HG03103 (cell line): ENCODE measurements at regions not wholly inside any gene's neighbourhood (a gene's known extent, or its start where the extent isn't known, plus 50 kb on each side); places are given as distances from the start of the nearest gene placed in this dataset.

Experiments used
- ATAC-seq: cut with Tn5 transposase; IDR thresholded peaks from one replicate; pipeline ENCODE4 v1.9.1; 2021; ENCODE audit warnings: low read depth; ENCODE audit not compliant: unreplicated experiment

DNA sequence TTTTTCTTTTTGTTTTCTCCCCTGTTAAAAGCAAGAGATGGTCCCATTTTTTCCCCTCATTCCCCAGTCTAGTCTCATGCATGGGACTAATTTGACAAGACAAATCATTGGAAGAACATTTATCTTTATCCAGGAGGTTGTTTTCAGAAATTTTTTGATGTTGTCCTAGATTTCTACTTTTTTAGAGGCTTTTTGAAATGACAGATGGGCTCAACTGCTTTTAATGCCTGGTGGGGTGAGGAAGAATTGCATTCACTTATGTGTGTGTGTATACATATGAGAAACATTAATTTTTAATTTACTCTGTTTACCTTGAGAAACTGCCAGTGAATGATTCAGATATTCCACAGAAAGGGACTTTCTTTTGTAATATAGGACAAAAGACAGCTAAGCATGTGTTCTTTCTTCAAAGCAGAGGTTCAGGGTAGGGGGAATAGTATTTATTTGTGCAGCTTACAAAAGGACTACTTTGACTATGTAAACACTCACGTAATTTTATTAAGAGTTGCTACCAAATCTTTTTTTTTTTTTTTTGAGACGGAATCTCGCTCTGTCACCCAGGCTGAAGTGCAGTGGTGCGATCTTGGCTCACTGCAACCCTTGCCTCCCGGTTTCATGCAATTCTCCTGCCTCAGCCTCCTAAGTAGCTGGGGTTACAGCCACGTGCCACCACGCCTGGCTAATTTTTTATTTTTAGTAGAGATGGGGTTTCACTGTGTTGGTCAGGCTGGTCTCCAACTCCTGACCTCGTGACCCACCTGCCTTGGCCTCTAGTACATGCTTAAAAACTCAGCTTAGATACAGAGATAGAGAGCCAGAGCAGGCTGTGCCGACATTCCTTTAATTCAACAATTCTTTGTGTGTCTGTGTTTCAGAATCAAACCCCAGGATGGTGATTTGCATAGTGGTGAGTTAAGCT is 130.1 kb upstream of the RARB start:
- no peak for ATAC-seq

DNA sequence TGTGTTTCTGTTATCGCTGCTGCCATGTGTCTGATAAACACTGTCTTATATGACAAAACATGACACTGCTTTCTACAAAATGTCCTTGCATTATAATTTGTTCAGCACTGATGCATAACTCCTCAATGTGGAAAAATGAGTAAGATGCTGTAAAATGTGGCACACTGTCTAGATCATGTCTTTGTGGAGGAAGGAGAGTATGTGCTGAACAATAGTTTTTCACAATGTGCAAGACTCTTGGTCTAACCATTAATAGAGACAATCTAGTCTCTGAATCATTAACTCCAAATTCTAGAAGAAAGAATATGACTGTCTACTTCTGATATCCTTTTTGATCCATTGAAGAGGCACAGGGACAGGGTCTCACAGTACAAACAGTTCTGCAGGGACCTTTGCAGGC is 127.9 kb upstream of the RARB start:
- no peak for ATAC-seq

DNA sequence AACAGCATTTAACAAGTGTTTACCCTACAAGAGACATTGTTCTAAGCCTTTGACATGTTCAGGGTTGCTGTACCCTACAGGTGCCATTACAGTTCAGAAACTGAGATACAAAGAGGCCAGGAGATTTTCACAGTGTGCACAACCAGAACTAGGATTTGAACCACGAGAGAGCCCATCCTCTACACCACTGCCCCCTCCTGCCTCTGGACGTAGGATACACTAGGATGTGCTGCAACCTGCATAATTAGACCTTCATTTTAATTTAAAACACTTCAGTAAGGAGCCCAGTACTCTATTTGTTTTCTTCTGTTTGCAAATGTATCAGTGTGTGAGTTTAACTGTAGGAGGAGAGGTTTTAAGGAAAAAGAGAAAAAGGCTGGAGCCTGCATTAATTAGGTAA is 123.1 kb upstream of the RARB start:
- ATAC-seq, result no peak

GRCh38 chr3:25306066-25306465 is 122.0 kb upstream of the RARB start:
- no peak for ATAC-seq

DNA sequence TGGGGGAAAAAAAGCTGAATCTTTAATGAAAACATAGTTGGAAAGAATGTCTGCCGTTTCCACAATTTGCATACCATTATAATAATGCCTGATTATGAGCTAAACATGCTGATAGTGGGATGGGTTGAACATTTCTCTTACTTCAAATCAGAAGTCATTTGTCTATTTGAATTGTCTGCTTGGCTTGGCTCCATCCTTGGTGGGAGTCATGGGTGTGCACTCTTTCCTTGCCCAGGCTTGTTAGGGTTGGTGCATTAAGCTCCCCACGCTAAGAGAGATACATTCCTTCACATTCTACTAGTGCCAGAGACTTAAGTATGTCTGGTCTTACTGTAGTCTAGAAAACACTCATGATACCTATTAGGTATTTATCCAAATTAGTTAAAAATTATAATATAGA is 121.4 kb upstream of the RARB start:
- ATAC-seq, result no peak

- ATAC-seq, result no peak
These were observed 114.8 kb upstream of the RARB start for GRCh38 chr3:25313286-25313685.

GRCh38 chr3:25324954-25325655 is 103.0 kb upstream of the RARB start:
- ATAC-seq, result no peak

DNA sequence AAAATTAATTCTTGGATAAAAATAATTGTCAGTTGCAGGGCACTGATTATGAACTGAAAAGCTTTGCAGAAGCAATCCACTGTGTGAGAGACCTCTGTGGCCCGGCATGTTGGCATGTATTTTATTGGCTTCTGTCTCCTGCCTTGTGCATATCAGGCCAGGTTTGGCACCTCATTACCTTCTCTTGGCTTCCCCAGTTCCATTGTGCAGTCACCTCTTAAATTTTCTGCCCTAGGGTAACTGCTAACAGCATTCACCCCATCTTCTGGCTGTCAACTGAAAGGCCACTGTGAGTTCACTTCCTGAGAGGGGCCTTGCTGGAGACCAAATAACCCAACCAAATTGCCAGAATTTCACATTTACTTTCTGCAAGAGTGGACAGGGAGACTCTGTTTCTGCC is 92.7 kb upstream of the RARB start:
- no peak for ATAC-seq

- no peak for ATAC-seq
These were observed 89.8 kb upstream of the RARB start for GRCh38 chr3:25338158-25338725.

GRCh38 chr3:25339225-25339624 is 88.8 kb upstream of the RARB start:
- no peak for ATAC-seq

DNA sequence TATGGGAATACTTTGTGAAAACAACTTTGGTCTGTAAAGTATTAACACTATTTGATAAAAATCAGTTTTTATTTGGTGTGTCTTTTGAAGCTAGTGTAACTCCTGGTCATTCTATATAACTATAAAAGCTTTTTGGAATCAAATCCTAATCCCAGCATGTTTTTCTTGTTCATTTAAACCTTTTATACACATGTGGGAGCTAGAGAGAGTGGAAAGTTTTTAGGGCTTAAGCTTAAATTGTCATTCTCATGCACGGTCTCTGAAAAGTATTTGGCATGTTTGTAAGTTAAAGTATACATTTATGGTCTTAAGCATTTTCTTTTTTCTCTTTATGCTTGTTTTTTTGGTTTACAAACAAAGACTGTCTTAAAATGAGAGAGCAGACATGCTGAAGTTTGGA is 83.4 kb upstream of the RARB start:
- ATAC-seq, result no peak

DNA sequence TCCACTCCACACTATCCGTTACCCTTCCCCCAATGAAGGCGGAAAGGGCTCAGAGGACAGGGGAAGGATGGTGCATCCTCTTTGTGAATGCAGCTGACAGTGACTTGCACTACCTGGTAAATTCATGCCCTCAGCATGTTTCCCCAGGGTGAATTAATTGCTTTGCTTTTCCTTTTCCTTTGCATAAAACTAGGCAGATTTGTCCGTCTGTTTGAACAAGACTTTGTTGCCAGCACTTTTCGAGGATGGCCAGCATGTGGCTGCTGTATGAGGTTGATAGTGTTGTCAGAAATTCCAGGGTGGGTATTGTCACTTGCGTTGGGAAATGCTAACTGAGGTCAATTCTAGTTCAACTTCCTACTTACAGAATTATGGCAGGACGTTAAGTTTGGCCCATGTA is 79.0 kb upstream of the RARB start:
- ATAC-seq, result no peak

DNA sequence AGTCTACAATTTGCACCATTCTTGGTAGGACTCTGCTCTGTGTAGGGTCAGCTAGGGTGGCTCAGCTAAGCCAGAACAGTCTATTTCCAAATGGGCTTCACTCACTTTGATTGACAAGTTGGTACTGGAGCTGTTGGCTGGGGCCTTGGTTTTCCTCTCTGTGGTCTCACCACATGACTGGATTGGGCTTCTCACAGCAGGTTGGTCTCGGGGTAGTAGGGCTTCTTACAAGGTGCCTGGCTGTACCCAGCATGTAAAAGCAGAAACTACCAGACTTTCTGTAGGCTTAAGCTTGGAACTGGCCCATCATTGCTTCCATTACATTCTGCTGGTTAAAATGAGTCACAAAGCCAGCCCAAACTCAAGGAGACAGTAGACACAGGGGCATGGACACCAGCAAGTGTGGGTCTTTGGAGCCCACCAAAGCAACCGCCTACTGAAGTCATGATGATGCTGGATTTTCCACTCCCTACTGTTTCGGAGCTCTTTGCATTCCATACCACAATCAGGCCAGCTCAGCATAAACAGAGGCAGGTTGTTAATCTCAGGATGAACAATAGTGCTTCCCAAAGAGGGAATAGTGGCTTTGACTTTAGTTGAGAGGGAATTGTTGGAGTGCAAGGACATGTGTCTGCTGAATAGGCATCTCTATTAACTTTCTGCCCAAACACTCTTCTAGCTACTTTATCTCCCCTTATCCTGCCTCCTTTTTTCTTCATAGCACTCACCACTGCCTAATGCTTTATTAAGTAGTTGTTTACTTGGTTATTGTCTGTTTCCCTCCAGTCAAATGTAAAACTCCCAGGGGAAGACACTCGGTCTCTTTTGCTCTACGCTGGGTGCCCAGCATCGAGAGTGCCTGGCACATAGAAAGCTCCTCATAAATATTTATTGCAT is 78.0 kb upstream of the RARB start:
- ATAC-seq, result no peak

DNA sequence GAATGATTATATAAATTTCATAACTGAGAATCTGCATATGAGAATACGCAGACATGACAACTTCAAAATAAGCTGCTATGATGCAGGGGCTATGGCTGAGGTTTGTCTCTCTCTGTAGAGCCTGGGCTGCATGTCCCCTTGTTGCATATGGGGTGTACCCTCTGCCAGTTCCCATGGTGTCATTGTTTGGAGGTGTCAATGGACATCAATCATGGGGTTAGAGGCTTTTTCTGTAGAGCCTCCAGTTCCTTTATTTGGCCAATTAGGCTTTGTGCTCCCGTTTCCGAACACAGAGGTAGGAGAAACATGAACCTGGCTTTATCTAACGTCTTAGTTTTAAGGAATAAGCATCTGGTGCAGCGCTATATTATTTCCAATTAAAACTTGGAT is 77.3 kb upstream of the RARB start:
- no peak for ATAC-seq

GRCh38 chr3:25354071-25354470 is 74.0 kb upstream of the RARB start:
- no peak for ATAC-seq

GRCh38 chr3:25355034-25355885 is 72.8 kb upstream of the RARB start:
- ATAC-seq, result no peak

DNA sequence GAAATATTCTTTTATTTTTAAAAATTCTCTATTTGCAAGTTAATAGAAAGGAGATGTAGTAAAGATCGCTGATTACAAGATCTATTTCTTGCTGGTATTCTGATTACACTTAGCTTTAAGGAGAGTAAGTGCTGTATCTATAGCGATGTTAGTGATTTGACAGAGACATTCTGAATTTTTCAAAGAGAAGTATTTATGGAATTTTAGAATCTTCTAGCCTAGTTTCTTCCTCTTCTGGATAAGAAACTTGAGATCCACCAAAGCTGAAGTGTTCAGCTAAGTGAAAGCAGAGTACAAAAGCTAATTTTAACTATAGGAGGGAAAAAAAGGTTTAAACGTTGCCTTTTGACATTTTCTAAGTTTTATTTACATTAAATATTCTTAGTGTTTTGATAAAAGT is 72.1 kb upstream of the RARB start:
- ATAC-seq, result no peak

- no peak for ATAC-seq
These were observed 65.9 kb upstream of the RARB start for GRCh38 chr3:25362118-25362517.

DNA sequence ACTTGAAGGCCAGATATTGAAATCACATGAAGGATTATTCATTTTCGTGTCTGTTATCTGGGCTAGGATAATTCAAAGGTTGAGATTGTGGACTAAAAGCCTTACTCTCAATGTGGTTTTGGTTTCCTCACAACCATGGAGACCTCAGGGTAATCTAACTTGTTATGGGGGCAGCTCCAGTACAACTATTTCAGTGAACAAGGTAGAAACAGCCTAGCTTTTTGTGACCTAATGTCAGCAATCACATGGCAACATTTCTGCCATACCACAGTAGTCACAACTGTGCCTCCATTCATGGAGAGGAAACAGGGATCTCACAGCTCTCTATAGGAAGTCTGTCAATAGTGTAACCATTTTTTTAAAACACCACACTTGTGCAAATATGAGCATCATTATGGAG is 62.4 kb upstream of the RARB start:
- no peak for ATAC-seq

GRCh38 chr3:25367025-25367424 is 61.0 kb upstream of the RARB start:
- no peak for ATAC-seq
